ENCODE measurements at regions not wholly inside any gene's neighbourhood (a gene's known extent, or its start where the extent isn't known, plus 50 kb on each side); places are given as distances from the start of the nearest gene placed in this dataset.

GRCh38 chr5:93285461-93285860 lies 295.6 kb downstream of the NR2F1-AS1 start:
- TF ChIP-seq POLR2A (IDR thresholded peaks at IDR 0.05) (no peak), CTCF (IDR thresholded peaks at IDR 0.05 in 4 of 5, conservative IDR thresholded peaks at IDR 0.05 in 1 of 5) (no peak)
